SK-N-MC (cell line): ENCODE measurements at regions not wholly inside any gene's neighbourhood (a gene's known extent, or its start where the extent isn't known, plus 50 kb on each side); places are given as distances from the start of the nearest gene placed in this dataset.

Experiments used
- EZH2 ChIP-seq: fragments of 200-600 bp; sonication (generic); IDR thresholded peaks from one replicate; pipeline ENCODE4 v1.6.1; 2017; ENCODE audit warnings: antibody characterized with exemption
- POLR2AphosphoS5 ChIP-seq: IDR thresholded peaks from 2 replicates; pipeline ENCODE4 v1.6.1; 2012; ENCODE audit warnings: mild to moderate bottlenecking, low read depth, low read length, borderline replicate concordance

- no peak for TF ChIP-seq POLR2AphosphoS5
- TF ChIP-seq EZH2, result no peak
Observed at GRCh38 chr5:53343187-53343586, 137.2 kb upstream of the FST start.
